Right lobe of liver (tissue), 6 donors: ENCODE measurements at regions not wholly inside any gene's neighbourhood (a gene's known extent, or its start where the extent isn't known, plus 50 kb on each side); places are given as distances from the start of the nearest gene placed in this dataset.
A peak's percentile ranks its signal among the peaks of the same experiment; 100 is the strongest.

Experiments used
- ATAC-seq, 4 donors: fragments of 200-7000 bp; cut with Tn5 transposase; one replicate each; pipeline ENCODE4 v1.9.1; 2020; ENCODE audit warnings: mild to moderate bottlenecking in 4 of 4, moderate library complexity in 4 of 4
- DNase-seq, 3 donors: peaks; one replicate each; pipeline ENCODE4 v3.0.0-alpha.2; 2020
- H3K27ac ChIP-seq, 3 donors: fragments of 200-600 bp; one replicate each; pipeline ENCODE4 v1.8.0; 2022
- H3K27me3 ChIP-seq, 2 donors: fragments of 200-600 bp; one replicate each; pipeline ENCODE4 v1.8.0; 2022
- H3K36me3 ChIP-seq, 4 donors: fragments of 200-600 bp; sonication (generic) in 1 of 4; one replicate each; pipeline versions ENCODE4 v1.5.1 to v1.8.0; 2017 to 2022; ENCODE audit warnings: control low read depth in 1 of 4
- H3K4me1 ChIP-seq, 4 donors: fragments of 200-600 bp; sonication (generic) in 1 of 4; one replicate each; pipeline versions ENCODE4 v1.5.1 to v1.8.0; 2017 to 2022; ENCODE audit warnings: control low read depth in 1 of 4
- H3K4me3 ChIP-seq, 3 donors: fragments of 200-600 bp; one replicate each; pipeline ENCODE4 v1.8.0; 2022
- H3K9me3 ChIP-seq, 4 donors: fragments of 200-600 bp; sonication (generic) in 1 of 4; one replicate each; pipeline versions ENCODE4 v1.5.1 to v1.8.0; 2017 to 2022; ENCODE audit warnings: control low read depth in 1 of 4
- CTCF ChIP-seq, 4 donors: fragments of 200-600 bp in 3 of 4; fragments of 450-650 bp in 1 of 4; IDR thresholded peaks; one replicate each; pipeline versions ENCODE4 v1.5.1 to v1.8.0; 2016 to 2022; ENCODE audit warnings: antibody characterized with exemption in 4 of 4, mild to moderate bottlenecking in 2 of 4
- POLR2A ChIP-seq: fragments of 450-650 bp; IDR thresholded peaks from one replicate; pipeline ENCODE4 v1.6.1; 2017; ENCODE audit warnings: antibody characterized with exemption, mild to moderate bottlenecking
- WGBS: methylation state at CpG from one replicate; pipeline ENCODE4 v1.1.6; 2018; ENCODE audit warnings: low coverage, low lambda C conversion rate; ENCODE audit not compliant: insufficient coverage; ENCODE audit errors: missing lambda C conversion rate; 5-methylcytosine and 5-hydroxymethylcytosine counted together
- intact Hi-C, 2 donors: fragments of 100-400 bp; cut with DNase I; formaldehyde crosslinking; loops; one replicate each; pipeline versions ENCODE4 v1.11.2 to v1.14.1; 2022
- donor health status: DM: no; HTN: yes; CAD: no.
- donor health status: DM: no; HTN: no; CAD: no.
- donor health status: DM: no; HTN: no; CAD: no.
- donor health status: DM: no; HTN: yes; CAD: no.
- donor health status: DM: no; HTN: yes; CAD: no.

GRCh38 chr5:2254406-2254805 is 371.7 kb upstream of the IRX4 start:
- intact Hi-C loops: no loop called here
- no peaks in the 10 kb centered on the region for H3K4me1 ChIP-seq
- H3K9me3 ChIP-seq: no peaks in the 10 kb centered on the region
- DNase-seq (no peak), ATAC-seq (no peak)
- no peaks in the 10 kb centered on the region for H3K27me3 ChIP-seq
- TF ChIP-seq POLR2A (no peak), CTCF (IDR thresholded peaks at IDR 0.05) (no peak)
- WGBS: 20% methylated on average over 3 of the region's 3 CpGs
- no peaks in the 10 kb centered on the region for H3K36me3 ChIP-seq
- no peak overlapping the region for H3K4me3 ChIP-seq
- H3K27ac ChIP-seq: no peak overlapping the region

GRCh38 chr5:2253040-2253975 is 370.6 kb upstream of the IRX4 start:
- WGBS: 68% methylated on average over 17 of the region's 19 CpGs
- no peak for TF ChIP-seq CTCF (IDR thresholded peaks at IDR 0.05)
- TF ChIP-seq POLR2A: no peak
- Histone ChIP-seq H3K4me1 (no peaks in the 10 kb centered on the region), H3K27ac (no peak overlapping the region), H3K9me3 (no peaks in the 10 kb centered on the region), H3K27me3 (no peaks in the 10 kb centered on the region), H3K4me3 (no peak overlapping the region), H3K36me3 (no peaks in the 10 kb centered on the region)
- DNase-seq (no peak), ATAC-seq (no peak)
- intact Hi-C loops: no loop called here

- Histone ChIP-seq H3K27ac (no peak overlapping the region), H3K4me1 (no peaks in the 10 kb centered on the region), H3K36me3 (no peaks in the 10 kb centered on the region), H3K27me3 (no peaks in the 10 kb centered on the region), H3K4me3 (no peak overlapping the region), H3K9me3 (no peaks in the 10 kb centered on the region)
- ATAC-seq (peak in 1 of 4 donors; percentile 9), DNase-seq (no peak)
- TF ChIP-seq CTCF (IDR thresholded peaks at IDR 0.05): no peak
- TF ChIP-seq POLR2A: no peak
- intact Hi-C loops: no loop called here
- 33% methylated on average over 2 of the region's 10 CpGs for WGBS
Observed at GRCh38 chr5:2251751-2252150, 369.0 kb upstream of the IRX4 start.

- Histone ChIP-seq H3K9me3 (no peaks in the 10 kb centered on the region), H3K27ac (no peak overlapping the region), H3K36me3 (no peaks in the 10 kb centered on the region), H3K4me1 (no peaks in the 10 kb centered on the region), H3K4me3 (no peak overlapping the region), H3K27me3 (no peaks in the 10 kb centered on the region)
- ATAC-seq (no peak), DNase-seq (no peak)
- 83% methylated on average over 1 of the region's 7 CpGs for WGBS
- intact Hi-C loops: no loop called here
- TF ChIP-seq CTCF (IDR thresholded peaks at IDR 0.05): no peak
- no peak for TF ChIP-seq POLR2A
Observed at GRCh38 chr5:2251298-2251697, 368.6 kb upstream of the IRX4 start.
